A673 (cell line): ENCODE measurements at regions not wholly inside any gene's neighbourhood (a gene's known extent, or its start where the extent isn't known, plus 50 kb on each side); places are given as distances from the start of the nearest gene placed in this dataset.

ENCODE experiments used
- BruUV-seq: library from RNA; stranded (reverse); fragments of 400-500 nt; replicated peaks from 2 replicates; lab custom pipeline; 2021; lab: Mats Ljungman, UMichigan
- CTCF ChIA-PET: fragments of 300-600 bp; sonication (Branson Sonifier 250); formaldehyde crosslinking; loops from one replicate; lab custom pipeline; 2022; ENCODE audit warnings: antibody characterized with exemption; lab: Charles Lee
- POLR2A ChIA-PET: fragments of 300-600 bp; sonication (Branson Sonifier 250); formaldehyde crosslinking; loops from one replicate; lab custom pipeline; 2022; ENCODE audit warnings: antibody characterized with exemption; ENCODE audit not compliant: low non-redundant PET; lab: Charles Lee
- DNase-seq: peaks from one replicate; pipeline ENCODE4 v3.0.0-alpha.2; 2015; ENCODE audit warnings: low spot score
- H3K27ac ChIP-seq: fragments of 200-600 bp; sonication (generic); 2 replicates; pipeline ENCODE4 v1.5.1; 2016; ENCODE audit warnings: mixed run types, low read depth, mild to moderate bottlenecking, mixed read lengths, antibody characterized with exemption, low read length; ENCODE audit not compliant: poor library complexity, severe bottlenecking
- H3K27me3 ChIP-seq: fragments of 200-600 bp; sonication (generic); replicated peaks from 2 replicates; pipeline ENCODE4 v1.6.1; 2017; ENCODE audit warnings: mixed run types, low read depth, mild to moderate bottlenecking, mixed read lengths, antibody characterized with exemption, low read length; ENCODE audit not compliant: insufficient read depth, poor library complexity
- H3K36me3 ChIP-seq: fragments of 200-600 bp; sonication (generic); 2 replicates; pipeline ENCODE4 v1.6.1; 2016; ENCODE audit warnings: mixed run types, mild to moderate bottlenecking, mixed read lengths, antibody characterized with exemption, low read length; ENCODE audit not compliant: insufficient read depth, poor library complexity, severe bottlenecking
- H3K4me1 ChIP-seq: fragments of 200-600 bp; sonication (generic); 2 replicates; pipeline ENCODE4 v1.6.1; 2017; ENCODE audit warnings: mixed run types, mild to moderate bottlenecking, mixed read lengths, antibody characterized with exemption, low read length; ENCODE audit not compliant: insufficient read depth, poor library complexity, severe bottlenecking
- H3K4me3 ChIP-seq: fragments of 200-600 bp; sonication (generic); 2 replicates; pipeline ENCODE4 v1.5.1; 2016; ENCODE audit warnings: low read depth, mixed run types, mild to moderate bottlenecking, mixed read lengths, low read length; ENCODE audit not compliant: poor library complexity, severe bottlenecking
- H3K9me3 ChIP-seq: fragments of 200-600 bp; sonication (generic); 2 replicates; pipeline ENCODE4 v1.6.1; 2016; ENCODE audit warnings: mixed run types, low read depth, mild to moderate bottlenecking, mixed read lengths, antibody characterized with exemption, low read length; ENCODE audit not compliant: poor library complexity, severe bottlenecking
- CTCF ChIP-seq: fragments of 300-800, 200-600 bp; sonication (generic); conservative IDR thresholded peaks from 2 replicates; pipeline ENCODE4 v1.5.1; 2017; ENCODE audit warnings: low read depth, mild to moderate bottlenecking, antibody characterized with exemption, low read length, moderate library complexity, mixed read lengths
- EZH2 ChIP-seq: fragments of 200-600 bp; sonication (generic); IDR thresholded peaks from 2 replicates; pipeline ENCODE4 v1.6.1; 2017; ENCODE audit warnings: borderline replicate concordance, low read depth, mild to moderate bottlenecking, mixed read lengths, antibody characterized with exemption, low read length; ENCODE audit not compliant: poor library complexity, severe bottlenecking
- intact Hi-C: fragments of 100-400 bp; cut with micrococcal nuclease; formaldehyde crosslinking; loops from one replicate; pipeline ENCODE4 v1.10.0; 2022; ENCODE audit not compliant: unreplicated experiment

GRCh38 chr10:4117604-4118003 lies 332.6 kb upstream of the KLF6 start:
- intact Hi-C loops: no loop called here
- no peak overlapping the region for H3K27ac ChIP-seq

DNA sequence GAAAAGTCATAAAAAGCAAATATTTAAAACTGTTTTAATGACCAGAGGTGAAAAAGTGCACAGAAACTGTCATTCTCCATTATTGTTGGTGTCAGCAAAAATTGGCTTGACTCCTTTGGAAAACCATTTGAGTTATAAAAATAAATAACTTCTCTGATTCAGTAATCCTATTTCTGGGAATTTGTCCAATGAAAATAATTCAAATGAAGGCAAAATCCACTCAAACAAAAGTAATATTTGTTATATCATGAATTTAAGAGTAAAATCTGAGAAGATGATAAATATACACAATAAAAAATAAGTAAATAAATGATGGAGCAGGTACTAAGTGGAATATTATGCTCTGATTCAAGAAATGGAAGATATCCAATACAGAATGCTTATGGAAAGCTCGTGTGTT lies 326.6 kb upstream of the KLF6 start:
- no peak overlapping the region for H3K4me3 ChIP-seq
- DNase-seq: no peak
- H3K4me1 ChIP-seq: no peaks in the 10 kb centered on the region
- H3K27ac ChIP-seq: no peak overlapping the region
- H3K36me3 ChIP-seq: no peaks in the 10 kb centered on the region
- POLR2A ChIA-PET: no interaction called here
- H3K9me3 ChIP-seq: no peaks in the 10 kb centered on the region
- intact Hi-C loops: no loop called here
- BruUV-seq: no TSS peak
- TF ChIP-seq EZH2 (no peak), CTCF (no peak)
- H3K27me3 ChIP-seq: no peaks in the 10 kb centered on the region
- CTCF ChIA-PET: no interaction called here

More at GRCh38 chr10:4117604-4118003, 332.6 kb upstream of the KLF6 start:
- Histone ChIP-seq H3K9me3 (no peaks in the 10 kb centered on the region), H3K36me3 (no peaks in the 10 kb centered on the region), H3K4me1 (no peaks in the 10 kb centered on the region), H3K4me3 (no peak overlapping the region), H3K27me3 (no peaks in the 10 kb centered on the region)
- POLR2A ChIA-PET: no interaction called here
- no TSS peak for BruUV-seq
- CTCF ChIA-PET: no interaction called here
- no peak for TF ChIP-seq EZH2
- DNase-seq: no peak

- intact Hi-C loops: no loop called here
- no peak overlapping the region for H3K4me3 ChIP-seq
- H3K9me3 ChIP-seq: peaks cover 9% of the 10 kb centered on the region
- no peak for DNase-seq
- no peak overlapping the region for H3K27ac ChIP-seq
- ChIA-PET POLR2A (no interaction called here), CTCF (no interaction called here)
- no TSS peak for BruUV-seq
- H3K36me3 ChIP-seq: no peaks in the 10 kb centered on the region
- TF ChIP-seq CTCF (no peak), EZH2 (no peak)
- no peaks in the 10 kb centered on the region for H3K27me3 ChIP-seq
- H3K4me1 ChIP-seq: no peaks in the 10 kb centered on the region
These were observed 324.5 kb upstream of the KLF6 start for GRCh38 chr10:4109469-4109868.

DNA sequence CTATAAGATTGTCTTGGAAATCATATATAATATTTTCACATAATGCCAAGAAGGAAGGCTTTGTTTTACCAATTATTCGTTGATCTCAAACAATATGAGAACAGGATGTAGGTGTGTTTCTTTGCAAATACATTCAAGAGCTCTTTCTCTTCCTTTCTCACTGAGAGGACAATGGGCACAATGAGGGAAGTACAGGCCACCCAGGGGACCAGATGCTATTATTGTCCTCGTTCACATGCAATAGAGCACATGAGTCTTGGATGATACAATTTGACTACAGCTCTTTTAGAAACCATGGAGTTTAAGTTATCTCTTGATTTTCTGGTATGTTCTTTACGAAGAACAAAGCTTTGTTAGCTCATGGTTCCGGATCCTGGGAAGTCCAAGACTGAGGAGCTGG lies 323.7 kb upstream of the KLF6 start:
- Histone ChIP-seq H3K27ac (no peak overlapping the region), H3K36me3 (no peaks in the 10 kb centered on the region), H3K27me3 (no peaks in the 10 kb centered on the region), H3K9me3 (peaks cover 9% of the 10 kb centered on the region), H3K4me1 (peaks cover 2% of the 10 kb centered on the region), H3K4me3 (no peak overlapping the region)
- DNase-seq: no peak
- ChIA-PET POLR2A (no interaction called here), CTCF (no interaction called here)
- TF ChIP-seq EZH2: no peak
- no peak for TF ChIP-seq CTCF
- intact Hi-C loops: no loop called here
- BruUV-seq: no TSS peak
